H1 (cell line): ENCODE measurements at regions not wholly inside any gene's neighbourhood (a gene's known extent, or its start where the extent isn't known, plus 50 kb on each side); places are given as distances from the start of the nearest gene placed in this dataset.

Source experiments
- CTCF ChIA-PET: fragments of 300-600 bp; sonication (Branson Sonifier 250); formaldehyde crosslinking; loops from one replicate; lab custom pipeline; 2021; ENCODE audit not compliant: partially characterized antibody; lab: Charles Lee
- POLR2A ChIA-PET: fragments of 300-600 bp; sonication (Branson Sonifier 250); formaldehyde crosslinking; loops from one replicate; lab custom pipeline; 2021; ENCODE audit warnings: inconsistent platforms; ENCODE audit not compliant: partially characterized antibody; lab: Charles Lee
- DNase-seq, 2 experiments: peaks; one replicate each; pipeline versions ENCODE4 v3.0.0 to v3.0.0-alpha.2; 2010 to 2022; ENCODE audit warnings: low spot score in 2 of 2, low read depth in 1 of 2, mixed read lengths in 1 of 2
- FAIRE-seq: peaks from 2 replicates; lab custom pipeline; 2011; peaks lifted over from hg19 to GRCh38; lab: Jason Lieb, UNC
- H2AFZ ChIP-seq: 2 replicates; pipeline ENCODE4 v1.8.1; 2012; ENCODE audit warnings: low read length, inconsistent platforms
- H2AK5ac ChIP-seq: 2 replicates; pipeline ENCODE4 v1.6.1; 2013; ENCODE audit warnings: low read depth, low read length
- H2BK120ac ChIP-seq: replicated peaks from 2 replicates; pipeline ENCODE3; 2013; ENCODE audit warnings: low read depth, low read length, inconsistent platforms
- H2BK12ac ChIP-seq: 2 replicates; pipeline ENCODE4 v1.6.1; 2013; ENCODE audit warnings: low read depth, low read length
- H2BK15ac ChIP-seq: 2 replicates; pipeline ENCODE4 v1.6.1; 2013; ENCODE audit warnings: low read length
- H2BK20ac ChIP-seq: 2 replicates; pipeline ENCODE4 v1.6.1; 2013; ENCODE audit warnings: low read length
- H2BK5ac ChIP-seq: 2 replicates; pipeline ENCODE4 v1.6.1; 2013; ENCODE audit warnings: low read depth, low read length
- H3K14ac ChIP-seq: 2 replicates; pipeline ENCODE4 v1.6.1; 2013; ENCODE audit warnings: inconsistent platforms; ENCODE audit not compliant: insufficient read length
- H3K18ac ChIP-seq: 2 replicates; pipeline ENCODE4 v1.6.1; 2013; ENCODE audit warnings: low read length; ENCODE audit errors: extremely low read depth
- H3K23ac ChIP-seq: 2 replicates; pipeline ENCODE4 v1.6.1; 2013; ENCODE audit warnings: inconsistent platforms; ENCODE audit not compliant: insufficient read length
- H3K23me2 ChIP-seq: 2 replicates; pipeline ENCODE4 v1.6.1; 2013; ENCODE audit warnings: low read depth, low read length
- H3K27ac ChIP-seq: 2 replicates; pipeline ENCODE4 v1.6.1; 2011; ENCODE audit warnings: low read depth, low read length, inconsistent platforms
- H3K27me3 ChIP-seq, 4 experiments: replicated peaks in 1 of 4; 1 replicate in 1 of 4; 2 replicates in 3 of 4; pipeline versions ENCODE4 v1.6.1 to v1.8.1; 2011 to 2013; ENCODE audit warnings: low read length in 3 of 4, mild to moderate bottlenecking in 3 of 4, inconsistent platforms in 2 of 4, mixed read lengths in 2 of 4, moderate library complexity in 1 of 4; ENCODE audit not compliant: control insufficient read depth in 3 of 4, insufficient read depth in 3 of 4; ENCODE audit errors: extremely low read depth in 1 of 4
- H3K36me3 ChIP-seq, 4 experiments: 2 replicates each; pipeline versions ENCODE4 v1.6.1 to v1.8.1; 2011 to 2013; ENCODE audit warnings: mild to moderate bottlenecking in 4 of 4, low read length in 3 of 4, moderate library complexity in 2 of 4, control low read depth in 1 of 4, inconsistent platforms in 1 of 4; ENCODE audit not compliant: insufficient read depth in 4 of 4, control insufficient read depth in 2 of 4
- H3K4ac ChIP-seq: replicated peaks from 2 replicates; pipeline ENCODE3; 2013; ENCODE audit warnings: low read length, low read depth, mixed read lengths, inconsistent platforms; ENCODE audit not compliant: insufficient read length
- H3K4me1 ChIP-seq, 4 experiments: replicated peaks in 1 of 4; 1 replicate in 1 of 4; 2 replicates in 3 of 4; pipeline versions ENCODE4 v1.6.1 to v1.8.1; 2011 to 2013; ENCODE audit warnings: low read length in 3 of 4, inconsistent platforms in 2 of 4, mixed read lengths in 1 of 4; ENCODE audit not compliant: insufficient read depth in 4 of 4, control insufficient read depth in 3 of 4
- H3K4me2 ChIP-seq, 2 experiments: 2 replicates each; pipeline versions ENCODE4 v1.6.1 to v1.8.1; 2011 to 2013; ENCODE audit warnings: low read depth in 2 of 2, low read length in 2 of 2, control low read depth in 1 of 2, inconsistent platforms in 1 of 2, mild to moderate bottlenecking in 1 of 2; ENCODE audit not compliant: insufficient read depth in 1 of 2
- H3K4me3 ChIP-seq, 4 experiments: fragments of 200-600, 300-600 bp in 1 of 4; sonication (generic), shearing (Covaris generic), sonication (Bioruptor Twin) in 1 of 4; 2 replicates each; pipeline versions ENCODE4 v1.5.1 to v1.8.1; 2011 to 2016; ENCODE audit warnings: low read length in 4 of 4, low read depth in 3 of 4, control low read depth in 2 of 4, inconsistent platforms in 2 of 4, mild to moderate bottlenecking in 2 of 4, mixed read lengths in 1 of 4, moderate library complexity in 1 of 4; ENCODE audit not compliant: insufficient read depth in 2 of 4; ENCODE audit errors: extremely low read depth in 1 of 4
- H3K56ac ChIP-seq: replicated peaks from 2 replicates; pipeline ENCODE3; 2013; ENCODE audit warnings: low read depth, mild to moderate bottlenecking, mixed read lengths, low read length, inconsistent platforms; ENCODE audit not compliant: insufficient read length
- H3K79me1 ChIP-seq: 2 replicates; pipeline ENCODE4 v1.6.1; 2013; ENCODE audit warnings: low read depth, low read length, control low read depth
- H3K79me2 ChIP-seq, 2 experiments: 2 replicates each; pipeline versions ENCODE4 v1.6.1 to v1.8.1; 2012 to 2013; ENCODE audit warnings: low read length in 2 of 2, mild to moderate bottlenecking in 2 of 2, inconsistent platforms in 1 of 2; ENCODE audit not compliant: insufficient read depth in 2 of 2, control insufficient read depth in 1 of 2
- H3K9ac ChIP-seq, 4 experiments: replicated peaks in 1 of 4; 1 replicate in 1 of 4; 2 replicates in 3 of 4; pipeline versions ENCODE4 v1.6.1 to v1.8.1; 2011 to 2013; ENCODE audit warnings: low read depth in 3 of 4, low read length in 3 of 4, control low read depth in 2 of 4, mild to moderate bottlenecking in 2 of 4, moderate library complexity in 2 of 4, inconsistent platforms in 1 of 4; ENCODE audit errors: extremely low read depth in 1 of 4
- H3K9me3 ChIP-seq, 2 experiments: 2 replicates each; pipeline versions ENCODE4 v1.6.1 to v1.8.1; 2012 to 2013; ENCODE audit warnings: mild to moderate bottlenecking in 2 of 2, moderate library complexity in 2 of 2, control low read depth in 1 of 2, inconsistent platforms in 1 of 2, low read depth in 1 of 2, low read length in 1 of 2, mixed read lengths in 1 of 2; ENCODE audit not compliant: insufficient read depth in 2 of 2
- H4K20me1 ChIP-seq, 2 experiments: replicated peaks in 1 of 2; 2 replicates each; pipeline versions ENCODE3 to v1.8.1; 2011 to 2013; ENCODE audit warnings: inconsistent platforms in 2 of 2, low read length in 2 of 2, mild to moderate bottlenecking in 1 of 2; ENCODE audit not compliant: insufficient read depth in 2 of 2, control insufficient read depth in 1 of 2
- H4K5ac ChIP-seq: 2 replicates; pipeline ENCODE4 v1.6.1; 2013; ENCODE audit warnings: low read length, low read depth, mixed read lengths, inconsistent platforms; ENCODE audit not compliant: insufficient read length
- H4K8ac ChIP-seq: 2 replicates; pipeline ENCODE4 v1.8.0; 2013; ENCODE audit warnings: mild to moderate bottlenecking, moderate library complexity, low read length, inconsistent platforms; ENCODE audit not compliant: insufficient read depth; ENCODE audit errors: extremely low read depth
- H4K91ac ChIP-seq: replicated peaks from 2 replicates; pipeline ENCODE3; 2013; ENCODE audit warnings: low read length, mixed read lengths, inconsistent platforms; ENCODE audit not compliant: insufficient read length
- BCL11A ChIP-seq, 2 experiments: IDR thresholded peaks; one replicate each; pipeline ENCODE4 v1.6.1; 2011; ENCODE audit warnings: low read depth in 2 of 2, low read length in 2 of 2, mild to moderate bottlenecking in 2 of 2
- CBX5 ChIP-seq: fragments of 300-800, 300-1000 bp; sonication (generic); IDR thresholded peaks from 2 replicates; pipeline ENCODE4 v1.7.1; 2016; ENCODE audit warnings: antibody characterized with exemption, low read length, low read depth
- CHD1 ChIP-seq: IDR thresholded peaks from 2 replicates; pipeline ENCODE4 v1.6.1; 2012; ENCODE audit warnings: low read depth, low read length, improper control_type of control experiment
- CTBP2 ChIP-seq: IDR thresholded peaks from 2 replicates; pipeline ENCODE4 v1.7.0; 2011; ENCODE audit warnings: borderline replicate concordance, mild to moderate bottlenecking, moderate library complexity, mixed read lengths, low read length; ENCODE audit not compliant: insufficient read depth, insufficient read length
- EGR1 ChIP-seq: IDR thresholded peaks from 2 replicates; pipeline ENCODE4 v1.6.1; 2011; ENCODE audit warnings: low read depth, low read length, borderline replicate concordance
- EP300 ChIP-seq, 2 experiments: IDR thresholded peaks; 1 replicate in 1 of 2; 2 replicates in 1 of 2; pipeline ENCODE4 v1.6.1; 2011 to 2012; ENCODE audit warnings: low read depth in 2 of 2, low read length in 2 of 2, mild to moderate bottlenecking in 2 of 2, borderline replicate concordance in 1 of 2, inconsistent platforms in 1 of 2, moderate library complexity in 1 of 2
- HDAC2 ChIP-seq, 2 experiments: fragments of 300-600 bp in 1 of 2; sonication (generic) in 1 of 2; IDR thresholded peaks; 2 replicates each; pipeline ENCODE4 v1.6.1; 2011 to 2012; ENCODE audit warnings: low read depth in 2 of 2, low read length in 2 of 2, mild to moderate bottlenecking in 2 of 2, moderate library complexity in 2 of 2, borderline replicate concordance in 1 of 2, inconsistent platforms in 1 of 2
- RXRA ChIP-seq: IDR thresholded peaks from 2 replicates; pipeline ENCODE4 v1.6.1; 2011; ENCODE audit warnings: low read depth, mild to moderate bottlenecking, low read length, moderate library complexity; ENCODE audit not compliant: insufficient read depth
- SP2 ChIP-seq: IDR thresholded peaks from 2 replicates; pipeline ENCODE4 v1.6.1; 2012; ENCODE audit warnings: mild to moderate bottlenecking, low read length, inconsistent platforms
- SUZ12 ChIP-seq: fragments of 200-600 bp; sonication (generic); IDR thresholded peaks from 2 replicates; pipeline ENCODE4 v1.6.1; 2012; ENCODE audit warnings: mild to moderate bottlenecking, inconsistent platforms, low read length, moderate library complexity, mixed read lengths
- TBP ChIP-seq: IDR thresholded peaks from 2 replicates; pipeline ENCODE4 v1.6.1; 2011; ENCODE audit warnings: low read depth, low read length, improper control_type of control experiment
- TCF12 ChIP-seq: IDR thresholded peaks from 2 replicates; pipeline ENCODE4 v1.6.1; 2011; ENCODE audit warnings: low read depth, mild to moderate bottlenecking, low read length
- TEAD4 ChIP-seq: IDR thresholded peaks from 2 replicates; pipeline ENCODE4 v1.6.1; 2012; ENCODE audit warnings: low read depth, low read length, inconsistent platforms, mixed read lengths
- WGBS, 2 experiments: shearing (Covaris generic) in 1 of 2; methylation state at CpG; one replicate each; pipeline versions ENCODE4 v1.1.6 to v1.1.7; 2013 to 2015; ENCODE audit warnings: low lambda C conversion rate in 2 of 2, mixed read lengths in 2 of 2, inconsistent platforms in 1 of 2, low coverage in 1 of 2, missing lambda C conversion rate in 1 of 2; ENCODE audit not compliant: insufficient replicate concordance in 2 of 2, insufficient coverage in 1 of 2, insufficient read length in 1 of 2; ENCODE audit errors: extremely low coverage in 1 of 2, missing lambda C conversion rate in 1 of 2; 5-methylcytosine and 5-hydroxymethylcytosine counted together

GRCh38 chr3:192068464-192069254 lies 607.7 kb downstream of the PYDC2 start:
- Histone ChIP-seq H3K79me1 (no peaks in the 10 kb centered on the region), H4K20me1 (no peaks in the 10 kb centered on the region), H3K4ac (no peak overlapping the region), H3K4me3 (no peak overlapping the region), H3K4me1 (no peaks in the 10 kb centered on the region), H3K4me2 (no peak overlapping the region), H2BK120ac (no peak overlapping the region), H3K18ac (no peak overlapping the region), H4K91ac (no peak overlapping the region), H3K27ac (no peak overlapping the region), H2BK5ac (no peak overlapping the region), H2AK5ac (no peak overlapping the region), H3K23me2 (peaks cover 2% of the 10 kb centered on the region; the same call in 1 of the 2 replicates), H2BK12ac (no peak overlapping the region), H3K27me3 (no peaks in the 10 kb centered on the region), H2BK20ac (no peak overlapping the region), H3K9me3 (no peaks in the 10 kb centered on the region), H2BK15ac (no peak overlapping the region), H3K23ac (no peak overlapping the region), H3K36me3 (no peaks in the 10 kb centered on the region), H3K14ac (no peak overlapping the region), H4K8ac (no peak overlapping the region), H2AFZ (no peak overlapping the region), H4K5ac (no peak overlapping the region), H3K79me2 (no peaks in the 10 kb centered on the region), H3K56ac (no peak overlapping the region), H3K9ac (no peak overlapping the region)
- POLR2A ChIA-PET: no interaction called here
- no peak for DNase-seq
- CTCF ChIA-PET: no interaction called here
- FAIRE-seq: peak; percentile 13
- WGBS, 2 experiments: 93% methylated on average over 3 of the region's 3 CpGs; no CpG with 5 or more reads in 1 of the 2 experiments
- no peak for TF ChIP-seq HDAC2 (IDR thresholded peaks at IDR 0.05; ENCODE audit: borderline replicate concordance in 1 of 2, low read depth in 2 of 2, low read length in 2 of 2)
- TF ChIP-seq TBP: no peak
- no peak for TF ChIP-seq SUZ12
- no peak for TF ChIP-seq TEAD4
- no peak for TF ChIP-seq EP300 (IDR thresholded peaks at IDR 0.05; ENCODE audit: borderline replicate concordance in 1 of 2, low read depth in 2 of 2, low read length in 2 of 2)
- TF ChIP-seq CBX5: no peak
- no peak for TF ChIP-seq CHD1
- no peak for TF ChIP-seq RXRA
- TF ChIP-seq TCF12: no peak
- no peak for TF ChIP-seq BCL11A (IDR thresholded peaks at IDR 0.05; ENCODE audit: low read depth in 2 of 2, low read length in 2 of 2)
- TF ChIP-seq CTBP2: no peak
- TF ChIP-seq SP2: no peak
- TF ChIP-seq EGR1: no peak
